AG04450 (cell line): ENCODE measurements at regions not wholly inside any gene's neighbourhood (a gene's known extent, or its start where the extent isn't known, plus 50 kb on each side); places are given as distances from the start of the nearest gene placed in this dataset.

Experiments used
- CTCF ChIA-PET: fragments of 300-600, 350-600 bp; formaldehyde crosslinking; extraction: SDS; loops from one replicate; lab custom pipeline; 2022; ENCODE audit warnings: antibody characterized with exemption, inconsistent platforms; lab: Charles Lee
- POLR2A ChIA-PET: fragments of 350-600 bp; formaldehyde crosslinking; extraction: SDS; loops from one replicate; lab custom pipeline; 2021; ENCODE audit warnings: antibody characterized with exemption, inconsistent platforms; lab: Yijun Ruan, JAX
- DNase-seq: peaks from one replicate; pipeline ENCODE4 v3.0.0-alpha.2; 2011; ENCODE audit warnings: low read depth, low spot score
- H3K27ac ChIP-seq: one replicate; pipeline ENCODE4 v1.5.1; 2012; ENCODE audit warnings: low read depth, low read length, control low read depth
- H3K27me3 ChIP-seq: one replicate; pipeline ENCODE4 v1.6.0; 2012; ENCODE audit warnings: low read length; ENCODE audit not compliant: control insufficient read depth, insufficient read depth
- H3K4me3 ChIP-seq: 2 replicates; pipeline ENCODE4 v1.5.1; 2011; ENCODE audit warnings: mild to moderate bottlenecking, low read depth, low read length, control low read depth
- H3K9me3 ChIP-seq: 2 replicates; pipeline ENCODE4 v1.5.1; 2012; ENCODE audit warnings: low read length; ENCODE audit not compliant: control insufficient read depth, insufficient read depth
- TF ChIP-seq, protein P1 (sequence below): IDR thresholded peaks from 2 replicates; pipeline ENCODE4 v1.5.1; 2011; ENCODE audit warnings: low read depth, low read length, control low read depth, inconsistent platforms

DNA sequence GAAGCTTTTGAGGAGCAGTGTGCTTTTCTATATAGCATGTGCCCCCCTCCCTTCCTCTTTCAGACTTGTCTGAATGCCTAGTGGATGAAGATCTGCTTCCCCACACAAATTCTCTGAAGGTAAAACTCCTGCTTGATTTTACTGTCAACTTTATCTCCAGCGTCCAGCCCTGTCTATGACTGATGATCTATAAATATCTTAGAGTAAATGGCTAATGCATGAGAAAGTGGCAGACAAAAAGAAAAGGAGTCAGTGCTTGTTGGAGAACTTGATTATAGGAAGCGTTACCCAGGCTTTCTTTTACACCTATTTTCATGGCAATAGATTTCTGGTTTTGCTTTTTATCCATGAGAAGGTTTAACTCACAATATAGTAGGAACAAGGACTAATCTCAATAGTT is 168.3 kb upstream of the HS3ST1 start:
- Histone ChIP-seq H3K27ac (no peak overlapping the region), H3K9me3 (no peaks in the 10 kb centered on the region), H3K4me3 (no peak overlapping the region), H3K27me3 (no peaks in the 10 kb centered on the region)
- ChIA-PET CTCF (no interaction called here), POLR2A (no interaction called here)
- DNase-seq: no peak
- TF ChIP-seq, protein P1, sequence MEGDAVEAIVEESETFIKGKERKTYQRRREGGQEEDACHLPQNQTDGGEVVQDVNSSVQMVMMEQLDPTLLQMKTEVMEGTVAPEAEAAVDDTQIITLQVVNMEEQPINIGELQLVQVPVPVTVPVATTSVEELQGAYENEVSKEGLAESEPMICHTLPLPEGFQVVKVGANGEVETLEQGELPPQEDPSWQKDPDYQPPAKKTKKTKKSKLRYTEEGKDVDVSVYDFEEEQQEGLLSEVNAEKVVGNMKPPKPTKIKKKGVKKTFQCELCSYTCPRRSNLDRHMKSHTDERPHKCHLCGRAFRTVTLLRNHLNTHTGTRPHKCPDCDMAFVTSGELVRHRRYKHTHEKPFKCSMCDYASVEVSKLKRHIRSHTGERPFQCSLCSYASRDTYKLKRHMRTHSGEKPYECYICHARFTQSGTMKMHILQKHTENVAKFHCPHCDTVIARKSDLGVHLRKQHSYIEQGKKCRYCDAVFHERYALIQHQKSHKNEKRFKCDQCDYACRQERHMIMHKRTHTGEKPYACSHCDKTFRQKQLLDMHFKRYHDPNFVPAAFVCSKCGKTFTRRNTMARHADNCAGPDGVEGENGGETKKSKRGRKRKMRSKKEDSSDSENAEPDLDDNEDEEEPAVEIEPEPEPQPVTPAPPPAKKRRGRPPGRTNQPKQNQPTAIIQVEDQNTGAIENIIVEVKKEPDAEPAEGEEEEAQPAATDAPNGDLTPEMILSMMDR: no peak

DNA sequence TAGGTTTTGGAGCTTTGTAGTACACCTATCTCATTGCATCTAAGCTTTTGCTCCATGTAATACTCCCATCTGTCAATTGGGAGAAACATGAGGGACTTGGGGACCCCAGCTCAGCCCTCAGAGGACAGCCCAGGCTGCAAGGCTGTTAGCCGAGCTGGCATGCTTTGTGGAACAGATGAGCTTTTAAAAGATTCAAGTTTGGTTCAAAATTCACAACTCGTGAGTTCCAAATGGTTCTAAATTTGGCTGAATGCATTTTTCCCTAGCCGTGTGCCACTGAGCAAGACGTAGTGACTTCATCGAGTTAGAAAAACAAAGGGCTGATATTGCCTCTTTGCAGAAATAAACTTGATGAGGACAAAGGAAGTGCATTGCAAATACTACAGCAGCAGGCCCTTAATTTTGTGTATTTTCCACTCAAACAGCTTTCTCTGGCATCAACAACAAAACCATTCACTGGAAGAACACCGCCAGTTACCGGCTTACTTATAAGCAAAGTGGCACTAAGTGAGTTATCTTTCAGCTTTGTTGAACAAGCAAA is 165.0 kb upstream of the HS3ST1 start:
- ChIA-PET POLR2A (no interaction called here), CTCF (interaction anchor here (0.5 kb wide), 1 partner anchor 10 kb away, joined by 3 read pairs; no protein-coding TSS in a partner anchor)
- TF ChIP-seq, protein P1: no peak
- no peak overlapping the region for H3K27ac ChIP-seq
- no peak overlapping the region for H3K4me3 ChIP-seq
- no peaks in the 10 kb centered on the region for H3K9me3 ChIP-seq
- no peaks in the 10 kb centered on the region for H3K27me3 ChIP-seq
- no peak for DNase-seq

DNA sequence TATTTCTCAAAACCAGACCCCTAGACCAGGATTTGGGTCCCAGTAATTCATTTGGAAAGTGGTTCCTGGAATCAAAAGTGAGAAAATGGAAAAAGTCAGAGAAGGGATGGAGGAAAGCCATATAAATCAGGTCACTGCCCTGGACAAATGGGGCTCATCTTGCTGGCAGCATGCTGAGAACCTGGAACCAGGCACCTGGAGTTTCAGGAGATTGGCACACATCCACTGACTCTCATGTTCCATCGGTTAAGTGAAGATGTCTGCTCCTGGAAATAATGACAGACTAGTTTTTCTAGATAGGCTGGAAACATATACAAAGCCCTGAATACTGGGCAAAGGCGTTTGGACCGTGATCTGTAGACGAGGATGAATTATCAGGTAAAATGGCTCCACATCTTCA is 163.6 kb upstream of the HS3ST1 start:
- H3K27me3 ChIP-seq: no peaks in the 10 kb centered on the region
- H3K9me3 ChIP-seq: no peaks in the 10 kb centered on the region
- CTCF ChIA-PET: no interaction called here
- TF ChIP-seq, protein P1: no peak
- POLR2A ChIA-PET: no interaction called here
- no peak overlapping the region for H3K4me3 ChIP-seq
- H3K27ac ChIP-seq: no peak overlapping the region
- no peak for DNase-seq

DNA sequence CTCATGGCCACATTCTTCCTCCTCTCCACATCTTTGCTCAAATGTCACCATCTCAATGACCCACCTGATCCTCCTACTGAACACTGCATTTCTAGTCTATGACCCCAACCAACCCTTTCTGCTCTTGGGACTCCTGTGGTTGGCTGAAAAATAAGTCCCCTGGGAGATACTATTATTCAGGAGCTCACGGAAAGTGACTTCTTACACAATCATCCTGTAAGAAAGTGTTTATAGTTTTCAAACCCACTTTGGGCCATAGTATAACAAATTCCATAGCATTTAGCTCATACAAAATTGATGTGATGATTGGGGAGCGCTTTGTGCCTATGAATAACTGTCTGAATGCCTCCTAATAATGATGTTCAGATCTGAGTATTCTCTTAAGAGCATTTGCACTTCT is 161.4 kb upstream of the HS3ST1 start:
- Histone ChIP-seq H3K27ac (peak overlapping the region; percentile 32), H3K27me3 (no peaks in the 10 kb centered on the region), H3K9me3 (no peaks in the 10 kb centered on the region), H3K4me3 (no peak overlapping the region)
- TF ChIP-seq, protein P1: no peak
- CTCF ChIA-PET: interaction anchor here (0.9 kb wide), 1 partner anchor 17 kb away, joined by 3 read pairs; no protein-coding TSS in a partner anchor
- POLR2A ChIA-PET: no interaction called here
- DNase-seq: no peak

DNA sequence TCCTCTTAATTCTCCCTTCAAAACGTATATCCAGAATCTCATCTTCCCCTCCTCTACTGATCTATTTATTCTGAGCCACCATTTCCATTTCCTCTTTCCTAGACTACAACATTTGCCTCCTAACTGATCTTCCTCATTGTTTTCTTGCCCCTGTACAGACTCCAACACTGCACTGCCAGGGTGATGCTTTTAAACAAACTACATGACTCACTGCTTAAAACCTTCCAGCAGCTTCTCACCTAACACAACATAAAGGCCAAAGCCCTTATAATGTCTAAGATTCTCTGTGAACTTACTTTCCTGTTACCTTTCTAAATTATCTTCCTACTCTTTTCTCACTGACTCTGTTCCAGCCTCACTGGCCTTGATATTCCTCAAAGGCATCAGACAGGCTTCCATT is 161.0 kb upstream of the HS3ST1 start:
- Histone ChIP-seq H3K27me3 (no peaks in the 10 kb centered on the region), H3K27ac (peak overlapping the region; percentile 32), H3K4me3 (no peak overlapping the region), H3K9me3 (no peaks in the 10 kb centered on the region)
- TF ChIP-seq, protein P1: no peak
- CTCF ChIA-PET: no interaction called here
- POLR2A ChIA-PET: no interaction called here
- DNase-seq: no peak
